ENCODE measurements at regions not wholly inside any gene's neighbourhood (a gene's known extent, or its start where the extent isn't known, plus 50 kb on each side); places are given as distances from the start of the nearest gene placed in this dataset.

DNA sequence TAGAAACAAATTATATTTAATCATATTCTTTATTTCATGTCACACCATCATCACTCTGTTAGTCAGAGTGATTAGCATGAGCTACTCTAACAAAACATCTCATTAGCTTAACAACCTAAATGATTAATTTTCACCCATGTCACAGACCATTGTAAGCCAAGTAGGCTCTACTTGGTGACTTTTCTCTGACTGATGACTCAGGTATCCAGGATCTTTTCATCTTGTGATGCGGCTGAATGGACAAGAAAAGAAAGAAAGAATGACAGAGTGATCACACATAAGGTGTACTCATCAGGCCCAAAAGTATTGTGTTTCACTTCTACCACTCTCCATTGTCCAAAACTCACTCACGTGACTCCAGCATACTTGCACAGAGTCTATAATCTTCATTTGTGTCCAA, 299.3 kb downstream of the ANXA1 start:
- TF ChIP-seq, protein P1, sequence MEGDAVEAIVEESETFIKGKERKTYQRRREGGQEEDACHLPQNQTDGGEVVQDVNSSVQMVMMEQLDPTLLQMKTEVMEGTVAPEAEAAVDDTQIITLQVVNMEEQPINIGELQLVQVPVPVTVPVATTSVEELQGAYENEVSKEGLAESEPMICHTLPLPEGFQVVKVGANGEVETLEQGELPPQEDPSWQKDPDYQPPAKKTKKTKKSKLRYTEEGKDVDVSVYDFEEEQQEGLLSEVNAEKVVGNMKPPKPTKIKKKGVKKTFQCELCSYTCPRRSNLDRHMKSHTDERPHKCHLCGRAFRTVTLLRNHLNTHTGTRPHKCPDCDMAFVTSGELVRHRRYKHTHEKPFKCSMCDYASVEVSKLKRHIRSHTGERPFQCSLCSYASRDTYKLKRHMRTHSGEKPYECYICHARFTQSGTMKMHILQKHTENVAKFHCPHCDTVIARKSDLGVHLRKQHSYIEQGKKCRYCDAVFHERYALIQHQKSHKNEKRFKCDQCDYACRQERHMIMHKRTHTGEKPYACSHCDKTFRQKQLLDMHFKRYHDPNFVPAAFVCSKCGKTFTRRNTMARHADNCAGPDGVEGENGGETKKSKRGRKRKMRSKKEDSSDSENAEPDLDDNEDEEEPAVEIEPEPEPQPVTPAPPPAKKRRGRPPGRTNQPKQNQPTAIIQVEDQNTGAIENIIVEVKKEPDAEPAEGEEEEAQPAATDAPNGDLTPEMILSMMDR (IDR thresholded peaks at IDR 0.05; ENCODE audit: borderline replicate concordance, insufficient read depth, low read depth, low read length), result no peak
- H3K4me3 ChIP-seq (ENCODE audit: low read depth, low read length), result no peak overlapping the region

DNA sequence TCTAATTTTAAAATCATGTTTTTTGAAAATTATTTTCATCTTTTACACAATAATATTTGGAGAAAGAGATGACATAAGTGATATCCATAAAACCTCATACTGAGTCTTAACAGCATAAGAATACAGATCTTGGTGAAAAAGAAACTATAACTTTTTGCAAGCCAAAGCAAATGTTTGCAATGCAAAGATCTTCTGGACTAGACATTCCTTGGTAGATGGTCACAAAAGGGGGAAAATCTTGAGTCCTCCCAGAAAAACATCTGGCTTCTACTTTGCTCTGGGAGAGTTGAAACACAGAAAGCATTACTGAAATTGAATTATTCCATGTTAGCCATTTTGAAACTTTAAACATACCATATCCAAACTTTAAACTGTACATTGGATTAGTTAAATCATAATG, 308.2 kb downstream of the ANXA1 start:
- TF ChIP-seq, protein P1 (IDR thresholded peaks at IDR 0.05; ENCODE audit: borderline replicate concordance, insufficient read depth, low read depth, low read length), result no peak
- no peak overlapping the region for H3K4me3 ChIP-seq (ENCODE audit: low read depth, low read length)

DNA sequence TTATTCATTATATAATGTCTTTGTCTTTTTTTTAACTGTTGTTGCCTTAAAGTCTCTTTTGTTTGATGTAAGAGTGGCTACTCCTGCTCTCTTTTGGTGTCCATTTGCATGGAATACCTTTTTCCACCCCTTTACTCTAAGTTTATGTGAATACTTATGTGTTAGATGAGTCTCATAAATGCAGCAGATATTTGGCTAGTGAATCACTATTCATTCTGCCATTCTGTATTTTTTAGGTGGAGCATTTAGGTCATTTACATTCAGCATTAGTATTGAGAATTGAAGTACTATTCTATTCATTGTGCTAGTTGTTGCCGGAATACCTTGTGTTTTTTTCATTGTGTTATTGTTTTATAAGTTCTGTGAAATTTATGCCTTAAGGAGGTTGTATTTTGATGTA, 317.1 kb downstream of the ANXA1 start:
- H3K4me3 ChIP-seq (ENCODE audit: low read depth, low read length), result no peak overlapping the region
- TF ChIP-seq, protein P1 (IDR thresholded peaks at IDR 0.05; ENCODE audit: borderline replicate concordance, insufficient read depth, low read depth, low read length), result no peak

DNA sequence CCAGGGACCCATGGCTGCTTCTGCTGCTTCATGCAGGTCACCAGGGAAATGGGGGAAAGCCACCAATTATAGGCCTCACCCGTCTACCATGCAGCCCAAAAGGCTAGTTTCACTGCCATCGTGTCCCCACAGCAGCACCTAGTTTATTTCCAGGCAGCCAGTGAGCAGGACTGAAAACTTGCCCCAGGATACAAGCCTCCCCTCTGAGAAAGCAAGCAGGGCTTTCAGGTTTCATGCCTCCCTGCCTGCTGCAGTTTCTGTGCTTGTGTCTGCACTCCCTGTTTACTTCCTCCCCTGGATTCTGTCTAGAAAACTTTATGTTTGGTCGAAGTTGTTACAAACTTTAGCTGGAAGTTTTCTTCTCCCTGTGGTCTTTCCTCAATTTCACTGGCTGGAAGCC, 319.1 kb downstream of the ANXA1 start:
- no peak overlapping the region for H3K4me3 ChIP-seq (ENCODE audit: low read depth, low read length)
- TF ChIP-seq, protein P1 (IDR thresholded peaks at IDR 0.05; ENCODE audit: borderline replicate concordance, insufficient read depth, low read depth, low read length), result no peak

DNA sequence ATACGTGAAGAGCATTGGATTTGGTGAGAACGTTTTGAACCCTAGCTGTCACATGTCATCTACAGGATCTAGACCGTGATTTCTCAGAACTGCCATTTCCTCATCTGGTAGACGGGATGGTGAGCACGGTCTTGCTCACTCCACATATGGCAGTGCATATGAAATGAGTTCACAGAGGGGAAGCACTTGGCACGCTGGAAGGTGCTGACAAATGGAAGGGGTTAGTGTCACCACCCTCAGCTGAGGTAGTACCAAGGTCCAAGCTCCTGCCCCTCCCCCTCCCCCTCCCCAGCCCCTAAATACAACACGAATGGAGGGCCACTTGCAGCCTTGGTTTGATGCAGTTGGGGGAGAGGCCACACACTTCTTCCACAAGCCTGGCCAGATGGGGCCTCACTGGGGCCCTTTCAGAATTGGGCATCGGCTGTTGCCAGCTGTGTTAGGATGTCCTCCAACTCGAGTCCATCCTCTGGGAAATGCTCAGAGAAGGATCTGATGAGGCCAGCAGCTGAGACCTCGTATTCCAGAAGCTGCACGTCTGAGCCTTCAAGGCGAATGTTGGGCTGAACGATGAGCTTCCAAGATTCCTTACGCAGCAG, 322.4 kb downstream of the ANXA1 start:
- H3K4me3 ChIP-seq (ENCODE audit: low read depth, low read length), result no peak overlapping the region
- TF ChIP-seq, protein P1 (IDR thresholded peaks at IDR 0.05; ENCODE audit: borderline replicate concordance, insufficient read depth, low read depth, low read length), result no peak

DNA sequence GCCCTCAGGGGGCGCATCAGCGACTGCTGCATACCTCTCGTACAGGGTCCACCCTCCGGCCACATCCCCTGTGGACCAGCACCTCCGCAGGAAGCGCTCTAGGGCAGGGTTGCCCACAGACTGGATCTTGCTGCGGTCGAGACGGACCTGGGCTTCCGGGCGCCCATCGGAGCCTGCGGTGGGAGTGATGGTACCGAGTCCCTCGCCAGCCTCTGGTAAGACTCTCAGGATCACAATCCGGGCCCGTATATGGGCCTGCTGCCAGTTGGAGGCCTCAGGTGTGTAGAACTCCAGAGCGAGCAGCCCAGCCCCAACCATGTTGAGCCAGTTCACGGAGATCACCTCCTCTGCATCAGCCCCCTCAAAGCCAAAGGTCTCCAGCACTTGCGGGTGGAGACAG, 323.0 kb downstream of the ANXA1 start:
- TF ChIP-seq, protein P1 (IDR thresholded peaks at IDR 0.05; ENCODE audit: borderline replicate concordance, insufficient read depth, low read depth, low read length), result no peak
- H3K4me3 ChIP-seq (ENCODE audit: low read depth, low read length), result no peak overlapping the region

DNA sequence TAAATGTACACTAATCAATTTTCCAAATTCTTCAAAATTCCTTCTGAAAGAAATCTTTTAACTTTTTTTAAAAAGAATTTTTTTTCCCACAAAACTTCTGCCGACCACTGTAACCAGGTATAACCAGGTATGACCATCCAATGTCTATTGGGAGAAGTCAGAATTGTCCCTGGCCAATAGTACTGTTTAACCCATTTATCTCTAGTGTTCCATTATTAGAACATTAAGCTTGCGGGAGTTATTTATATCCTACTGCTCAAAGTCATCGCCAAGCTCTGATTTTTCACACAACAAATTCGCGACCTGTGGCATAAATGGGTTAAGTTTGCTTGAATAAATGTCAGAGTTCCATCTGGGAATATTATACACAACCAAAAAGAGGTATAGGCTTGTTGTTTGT, 343.2 kb downstream of the ANXA1 start:
- H3K4me3 ChIP-seq (ENCODE audit: low read depth, low read length), result no peak overlapping the region
- TF ChIP-seq, protein P1 (IDR thresholded peaks at IDR 0.05; ENCODE audit: borderline replicate concordance, insufficient read depth, low read depth, low read length), result no peak

Data from GM12875 (cell line).